ENCODE measurements at regions not wholly inside any gene's neighbourhood (a gene's known extent, or its start where the extent isn't known, plus 50 kb on each side); places are given as distances from the start of the nearest gene placed in this dataset.

DNA sequence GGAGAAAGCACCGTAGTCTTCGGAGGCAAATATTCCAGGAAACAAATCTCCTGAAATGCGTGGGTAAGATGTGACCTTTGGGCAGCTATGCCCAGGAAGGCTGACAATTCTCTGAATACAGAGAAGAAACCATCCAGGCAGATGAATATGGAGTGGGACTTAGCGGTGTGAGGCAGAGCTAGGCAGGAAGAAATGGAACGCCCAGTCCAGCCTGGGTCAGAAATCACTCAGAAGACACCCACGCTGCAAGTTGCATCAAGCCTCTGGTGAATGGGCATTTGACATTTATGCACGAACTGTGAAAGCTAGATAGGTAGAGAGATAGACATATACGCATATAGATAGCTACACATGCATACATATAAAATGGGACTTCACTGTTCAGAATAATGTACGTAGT, 498.5 kb downstream of the QKI start:
- no peak overlapping the region for H3K4me3 ChIP-seq
- intact Hi-C loops (cut with DNase I; ENCODE audit: low total_unique reads): no loop called here

DNA sequence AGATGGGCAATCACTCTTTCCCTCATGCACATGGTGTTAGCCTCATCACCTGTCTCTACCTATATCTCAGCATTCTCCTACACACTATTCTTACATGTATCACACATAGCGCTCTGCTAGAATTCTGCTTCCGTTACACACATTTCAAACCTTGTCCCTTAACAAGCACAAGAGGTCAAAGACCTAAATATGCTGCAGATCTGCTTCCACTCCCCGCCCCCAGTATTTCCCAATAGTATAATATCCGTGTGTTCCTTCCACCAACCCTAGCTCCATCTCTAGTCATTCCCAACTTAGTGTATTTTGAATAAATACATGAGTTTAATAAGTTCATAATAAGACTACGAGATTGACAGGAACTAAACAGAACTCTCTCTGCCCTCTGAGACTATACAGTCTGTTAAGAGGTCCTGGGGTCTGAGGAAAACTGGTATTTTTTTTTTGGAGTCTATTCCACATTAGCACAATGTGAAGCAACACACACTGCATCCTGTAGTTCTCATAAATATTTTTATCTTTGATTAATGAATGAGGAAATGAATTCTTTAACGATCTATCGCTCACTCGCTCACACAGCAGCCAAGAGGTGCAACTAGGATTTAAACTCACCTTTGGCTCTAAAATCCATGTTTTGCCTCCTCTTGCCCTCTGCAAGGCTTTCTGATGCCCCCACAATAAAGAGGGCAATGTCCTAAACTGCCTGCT, 491.6 kb downstream of the QKI start:
- Histone ChIP-seq H3K27me3 (no peaks in the 10 kb centered on the region), H3K27ac (no peak overlapping the region), H3K4me1 (no peaks in the 10 kb centered on the region), H3K9me3 (no peaks in the 10 kb centered on the region), H3K4me3 (no peak overlapping the region), H3K36me3 (no peaks in the 10 kb centered on the region)
- DNase-seq: no peak
- TF ChIP-seq, protein P1, sequence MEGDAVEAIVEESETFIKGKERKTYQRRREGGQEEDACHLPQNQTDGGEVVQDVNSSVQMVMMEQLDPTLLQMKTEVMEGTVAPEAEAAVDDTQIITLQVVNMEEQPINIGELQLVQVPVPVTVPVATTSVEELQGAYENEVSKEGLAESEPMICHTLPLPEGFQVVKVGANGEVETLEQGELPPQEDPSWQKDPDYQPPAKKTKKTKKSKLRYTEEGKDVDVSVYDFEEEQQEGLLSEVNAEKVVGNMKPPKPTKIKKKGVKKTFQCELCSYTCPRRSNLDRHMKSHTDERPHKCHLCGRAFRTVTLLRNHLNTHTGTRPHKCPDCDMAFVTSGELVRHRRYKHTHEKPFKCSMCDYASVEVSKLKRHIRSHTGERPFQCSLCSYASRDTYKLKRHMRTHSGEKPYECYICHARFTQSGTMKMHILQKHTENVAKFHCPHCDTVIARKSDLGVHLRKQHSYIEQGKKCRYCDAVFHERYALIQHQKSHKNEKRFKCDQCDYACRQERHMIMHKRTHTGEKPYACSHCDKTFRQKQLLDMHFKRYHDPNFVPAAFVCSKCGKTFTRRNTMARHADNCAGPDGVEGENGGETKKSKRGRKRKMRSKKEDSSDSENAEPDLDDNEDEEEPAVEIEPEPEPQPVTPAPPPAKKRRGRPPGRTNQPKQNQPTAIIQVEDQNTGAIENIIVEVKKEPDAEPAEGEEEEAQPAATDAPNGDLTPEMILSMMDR (IDR thresholded peaks at IDR 0.05): no peak
- TF ChIP-seq EP300 (IDR thresholded peaks at IDR 0.05; ENCODE audit: low read depth): no peak
- no peak for TF ChIP-seq POLR2A (IDR thresholded peaks at IDR 0.05)
- TF ChIP-seq POLR2AphosphoS5 (IDR thresholded peaks at IDR 0.05): no peak
- 77 to 88% methylated on average over 7 to 8 of the region's 8 CpGs for WGBS, 2 donors (ENCODE audit: low coverage in 1 of 2)
- intact Hi-C loops (cut with DNase I; ENCODE audit: low total_unique reads): no loop called here
- in situ Hi-C loops (cut with MboI; ENCODE audit: low pct_ligation_motif_present in 1 of 4, low pct_unique_long_range_greater_than_20kb in 1 of 4, low sequenced_read_pairs in 3 of 4): no loop called here

More for the DNA sequence above, 498.5 kb downstream of the QKI start:
- H3K9me3 ChIP-seq: no peaks in the 10 kb centered on the region
- H3K36me3 ChIP-seq: no peaks in the 10 kb centered on the region
- no peak for DNase-seq
- no peak overlapping the region for H3K27ac ChIP-seq
- TF ChIP-seq EP300 (IDR thresholded peaks at IDR 0.05; ENCODE audit: low read depth) (no peak), POLR2AphosphoS5 (IDR thresholded peaks at IDR 0.05) (no peak), POLR2A (IDR thresholded peaks at IDR 0.05) (no peak)
- TF ChIP-seq, protein P1 (IDR thresholded peaks at IDR 0.05): no peak
- in situ Hi-C loops (cut with MboI; ENCODE audit: low pct_ligation_motif_present in 1 of 4, low pct_unique_long_range_greater_than_20kb in 1 of 4, low sequenced_read_pairs in 3 of 4): no loop called here
- WGBS, 2 donors (ENCODE audit: low coverage in 1 of 2): 82% methylated on average over 9 of the region's 9 CpGs
- no peaks in the 10 kb centered on the region for H3K27me3 ChIP-seq
- no peaks in the 10 kb centered on the region for H3K4me1 ChIP-seq

DNA sequence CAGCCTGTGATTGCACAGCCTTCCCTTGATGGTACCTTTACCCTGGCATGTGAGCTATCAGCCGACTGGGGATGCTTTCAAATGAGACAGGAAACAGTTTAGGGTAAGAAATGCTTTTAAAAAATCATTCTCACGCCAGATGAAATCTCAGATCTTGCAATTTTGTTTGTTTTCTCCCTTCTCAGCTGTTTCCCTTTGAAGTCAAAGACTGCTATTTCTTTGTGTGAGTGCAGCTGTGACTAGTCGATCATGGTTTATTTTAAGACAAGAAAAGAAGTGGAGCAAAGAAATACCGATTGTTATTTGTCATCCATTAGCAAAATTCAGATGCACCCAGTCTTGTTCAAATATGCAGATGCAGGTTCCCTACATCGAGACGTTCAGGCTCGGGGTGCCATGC, 489.7 kb downstream of the QKI start:
- in situ Hi-C loops (cut with MboI; ENCODE audit: low pct_ligation_motif_present in 1 of 4, low pct_unique_long_range_greater_than_20kb in 1 of 4, low sequenced_read_pairs in 3 of 4): no loop called here
- DNase-seq: no peak
- H3K27me3 ChIP-seq: no peaks in the 10 kb centered on the region
- no peaks in the 10 kb centered on the region for H3K4me1 ChIP-seq
- no peaks in the 10 kb centered on the region for H3K9me3 ChIP-seq
- no peak overlapping the region for H3K27ac ChIP-seq
- TF ChIP-seq POLR2AphosphoS5 (IDR thresholded peaks at IDR 0.05) (no peak), EP300 (IDR thresholded peaks at IDR 0.05; ENCODE audit: low read depth) (no peak), POLR2A (IDR thresholded peaks at IDR 0.05) (no peak)
- TF ChIP-seq, protein P1 (IDR thresholded peaks at IDR 0.05): no peak
- intact Hi-C loops (cut with DNase I; ENCODE audit: low total_unique reads): no loop called here
- no peak overlapping the region for H3K4me3 ChIP-seq
- no peaks in the 10 kb centered on the region for H3K36me3 ChIP-seq
- 54 to 59% methylated on average over 6 to 7 of the region's 7 CpGs for whole genome bisulfite sequencing, 2 donors (ENCODE audit: low coverage in 1 of 2)

DNA sequence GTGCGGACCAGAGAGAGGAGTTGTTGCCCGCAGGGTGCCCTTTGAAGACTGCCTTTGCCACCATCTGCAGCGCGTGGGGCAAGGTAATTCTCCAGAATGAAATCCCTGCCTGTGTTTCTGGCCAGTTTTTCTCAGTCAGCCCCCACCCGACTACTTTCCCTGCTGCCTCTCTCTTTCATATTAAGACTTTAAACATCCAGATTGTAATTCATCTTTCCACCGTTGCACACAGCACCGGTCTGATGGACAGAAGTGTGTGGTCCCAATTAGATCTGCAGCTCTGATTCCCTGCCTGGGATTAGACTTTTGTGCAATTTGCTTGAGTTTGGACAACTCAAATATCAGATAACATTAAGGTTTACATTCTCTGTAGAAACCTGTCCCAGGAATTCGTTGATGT, 489.0 kb downstream of the QKI start:
- H3K9me3 ChIP-seq: no peaks in the 10 kb centered on the region
- H3K4me3 ChIP-seq: no peak overlapping the region
- TF ChIP-seq EP300 (IDR thresholded peaks at IDR 0.05; ENCODE audit: low read depth): no peak
- TF ChIP-seq, protein P1 (IDR thresholded peaks at IDR 0.05): no peak
- TF ChIP-seq POLR2A (IDR thresholded peaks at IDR 0.05): no peak
- no peak for TF ChIP-seq POLR2AphosphoS5 (IDR thresholded peaks at IDR 0.05)
- DNase-seq: no peak
- intact Hi-C loops (cut with DNase I; ENCODE audit: low total_unique reads): no loop called here
- in situ Hi-C loops (cut with MboI; ENCODE audit: low pct_ligation_motif_present in 1 of 4, low pct_unique_long_range_greater_than_20kb in 1 of 4, low sequenced_read_pairs in 3 of 4): no loop called here
- no peaks in the 10 kb centered on the region for H3K36me3 ChIP-seq
- H3K27me3 ChIP-seq: no peaks in the 10 kb centered on the region
- WGBS, 2 donors (ENCODE audit: low coverage in 1 of 2): 85 to 89% methylated on average over 5 to 8 of the region's 8 CpGs
- no peaks in the 10 kb centered on the region for H3K4me1 ChIP-seq
- H3K27ac ChIP-seq: no peak overlapping the region
